PC-9 (cell line): ENCODE measurements at regions not wholly inside any gene's neighbourhood (a gene's known extent, or its start where the extent isn't known, plus 50 kb on each side); places are given as distances from the start of the nearest gene placed in this dataset.
A peak's percentile ranks its signal among the peaks of the same experiment; 100 is the strongest.

Source experiments
- CTCF ChIP-seq: fragments of 200-600 bp; sonication (generic); conservative IDR thresholded peaks from 2 replicates; pipeline ENCODE4 v1.6.1; 2017; ENCODE audit warnings: mixed run types, antibody characterized with exemption, mild to moderate bottlenecking, moderate library complexity
- EZH2 ChIP-seq: fragments of 200-600 bp; sonication (generic); IDR thresholded peaks from 2 replicates; pipeline ENCODE4 v1.8.0; 2017; ENCODE audit warnings: antibody characterized with exemption, low read depth

- peak; percentile 50; the same call in 1 of the 2 replicates for TF ChIP-seq CTCF
- no peak for TF ChIP-seq EZH2
Observed at GRCh38 chr6:108746366-108746765, 101.9 kb upstream of the ARMC2 start.
